Heart right ventricle (tissue), 16 donors: ENCODE measurements at regions not wholly inside any gene's neighbourhood (a gene's known extent, or its start where the extent isn't known, plus 50 kb on each side); places are given as distances from the start of the nearest gene placed in this dataset.

Source experiments
- ATAC-seq, 8 donors: fragments of 200-7000 bp; cut with Tn5 transposase; one replicate each; pipeline ENCODE4 v1.9.1; 2020; ENCODE audit warnings: mild to moderate bottlenecking in 8 of 8, moderate library complexity in 8 of 8, moderate number of reproducible peaks in 1 of 8
- DNase-seq, 2 donors: peaks; one replicate each; pipeline ENCODE4 v3.0.0-alpha.2; 2020
- H3K27ac ChIP-seq, 10 donors: fragments of 200-600 bp; sonication (generic) in 2 of 10; one replicate each; pipeline versions ENCODE4 v1.5.0 to v1.8.0; 2020 to 2022; ENCODE audit warnings: mild to moderate bottlenecking in 3 of 10
- H3K27me3 ChIP-seq, 7 donors: fragments of 200-600 bp; one replicate each; pipeline ENCODE4 v1.8.0; 2021 to 2022; ENCODE audit warnings: mild to moderate bottlenecking in 2 of 7
- H3K36me3 ChIP-seq, 9 donors: fragments of 200-600 bp; sonication (generic) in 1 of 9; one replicate each; pipeline versions ENCODE4 v1.5.0 to v1.8.0; 2020 to 2022; ENCODE audit warnings: mild to moderate bottlenecking in 2 of 9
- H3K4me1 ChIP-seq, 9 donors: fragments of 200-600 bp; sonication (generic) in 1 of 9; one replicate each; pipeline versions ENCODE4 v1.5.0 to v1.8.0; 2020 to 2022; ENCODE audit warnings: mild to moderate bottlenecking in 4 of 9
- H3K4me3 ChIP-seq, 10 donors: fragments of 200-600 bp; sonication (generic) in 2 of 10; one replicate each; pipeline versions ENCODE4 v1.5.0 to v1.8.0; 2020 to 2022; ENCODE audit warnings: mild to moderate bottlenecking in 7 of 10, moderate library complexity in 2 of 10
- H3K9me3 ChIP-seq, 11 donors: fragments of 200-600 bp in 10 of 11; sonication (generic) in 2 of 11; one replicate each; pipeline versions ENCODE4 v1.5.0 to v1.8.0; 2013 to 2022; ENCODE audit warnings: mild to moderate bottlenecking in 2 of 11, control low read depth in 1 of 11, moderate library complexity in 1 of 11
- CTCF ChIP-seq, 9 donors: fragments of 200-600 bp; sonication (generic) in 2 of 9; IDR thresholded peaks; one replicate each; pipeline versions ENCODE4 v1.5.0 to v1.8.0; 2021 to 2022; ENCODE audit warnings: antibody characterized with exemption in 9 of 9, mild to moderate bottlenecking in 5 of 9, moderate library complexity in 1 of 9
- WGBS, 2 donors: extraction: QIAGEN DNeasy Blood & Tissue Kit; methylation state at CpG; one replicate each; pipeline ENCODE4 v1.1.7; 2013; ENCODE audit warnings: inconsistent platforms in 1 of 2; 5-methylcytosine and 5-hydroxymethylcytosine counted together
- intact Hi-C, 10 donors: fragments of 100-400 bp; cut with DNase I; formaldehyde crosslinking; loops; one replicate each; pipeline versions ENCODE4 v1.11.1 to v1.14.2; 2022
- donor health status: Arrhythmogenic right ventricular cardiomyopathy.
- donor health status: ischemic (EF 13 %, LVEDD 7.1; RV severe dilation, severe dysfunction).
- donor health status: healthy with polysubstance abuse.
- donor health status: DM: no; HTN: yes; CAD: no.
- donor health status: DM: no; HTN: no; CAD: no.
- donor health status: ischemic (EF 25% LVEDD 6.9; RV normal size, moderate dysfunction).
- donor health status: ischemic (EF 25% LVEDD 5.7; RV mildly dilated, moderate dysfunction).
- donor health status: healthy.
- donor health status: DM: yes; HTN: yes; CAD: no.
- donor health status: Ischemic cardiomyopathy.
- donor health status: ischemic (EF 35%, LVEDD 5.7; RV mildly dilated, moderate dysfunction).
- donor health status: nonischemic (EF 11% LVEDD 7.7; RV severe dilation, severe dysfunction).
- donor health status: DM: yes; HTN: yes; CAD: no.
- donor health status: PGD.
- donor health status: ischemic (EF 29% LVEDD 5.4; RV normal size, mild dysfunction).
- donor health status: nonischemic (EF 23%, LVEDD 6.1; RV moderate dilation, normal function).

- Histone ChIP-seq H3K27ac (no peak overlapping the region), H3K36me3 (no peaks in the 10 kb centered on the region), H3K4me1 (no peaks in the 10 kb centered on the region), H3K9me3 (no peaks in the 10 kb centered on the region), H3K27me3 (no peaks in the 10 kb centered on the region), H3K4me3 (no peak overlapping the region)
- intact Hi-C loops, result no loop called here
- TF ChIP-seq CTCF (IDR thresholded peaks at IDR 0.05), result no peak
- ATAC-seq, result no peak
- WGBS, 2 donors, result 73 to 83% methylated on average over 2 of the region's 2 CpGs
- DNase-seq, result no peak
Observed at GRCh38 chr4:165724786-165725185, 148.3 kb upstream of the TLL1 start.

DNA sequence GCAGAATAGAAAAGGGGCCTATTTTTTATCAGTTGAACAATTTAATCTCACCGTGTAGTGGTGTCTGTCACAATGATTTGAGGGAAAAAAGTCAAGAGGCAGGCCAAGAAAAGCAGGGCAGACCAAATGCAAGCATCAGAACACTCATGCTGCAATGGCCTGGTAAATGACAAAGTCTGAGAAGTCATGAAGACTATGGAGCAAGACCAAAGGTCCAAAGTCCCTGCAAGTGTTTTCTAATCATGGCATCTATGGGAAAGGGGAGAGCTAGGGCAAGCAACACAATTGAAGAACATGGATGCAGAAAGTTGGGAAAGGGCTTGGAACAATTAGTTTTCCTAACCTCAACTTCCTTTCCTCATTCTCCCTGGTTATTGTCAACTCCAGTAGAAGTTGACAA is 147.7 kb upstream of the TLL1 start:
- WGBS, 2 donors, result 66 to 71% methylated on average over 1 of the region's 1 CpG
- intact Hi-C loops, result no loop called here
- no peaks in the 10 kb centered on the region for H3K4me1 ChIP-seq
- no peak overlapping the region for H3K4me3 ChIP-seq
- H3K27ac ChIP-seq, result no peak overlapping the region
- H3K9me3 ChIP-seq, result no peaks in the 10 kb centered on the region
- ATAC-seq, result no peak
- H3K36me3 ChIP-seq, result no peaks in the 10 kb centered on the region
- TF ChIP-seq CTCF (IDR thresholded peaks at IDR 0.05), result no peak
- H3K27me3 ChIP-seq, result no peaks in the 10 kb centered on the region
- DNase-seq, result no peak

DNA sequence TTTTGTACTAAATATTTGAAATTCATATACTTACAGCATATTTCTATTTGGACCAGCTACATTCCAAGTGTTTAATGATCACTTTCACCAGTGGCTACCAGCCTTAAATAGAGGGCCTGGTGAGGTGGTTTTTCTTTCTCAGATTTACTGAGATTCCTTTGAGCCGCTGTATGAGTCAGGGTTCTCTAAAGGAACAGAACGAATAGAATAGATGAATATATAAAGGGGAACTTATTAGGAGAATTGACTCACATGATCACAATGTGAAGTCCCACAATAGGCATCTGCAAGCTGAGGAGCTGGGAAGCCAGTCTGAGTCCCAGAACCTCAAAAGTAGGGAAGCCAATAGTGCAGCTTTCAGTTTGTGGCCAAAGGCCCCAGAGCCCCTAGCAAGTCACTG is 146.2 kb upstream of the TLL1 start:
- H3K27me3 ChIP-seq, result no peaks in the 10 kb centered on the region
- no peak overlapping the region for H3K27ac ChIP-seq
- H3K4me1 ChIP-seq, result no peaks in the 10 kb centered on the region
- intact Hi-C loops, result no loop called here
- H3K4me3 ChIP-seq, result no peak overlapping the region
- TF ChIP-seq CTCF (IDR thresholded peaks at IDR 0.05), result no peak
- no peaks in the 10 kb centered on the region for H3K36me3 ChIP-seq
- DNase-seq, result no peak
- ATAC-seq, result no peak
- WGBS, 2 donors, result 96% methylated on average over 2 of the region's 2 CpGs
- H3K9me3 ChIP-seq, result no peaks in the 10 kb centered on the region

GRCh38 chr4:165737309-165737972 is 135.6 kb upstream of the TLL1 start:
- Histone ChIP-seq H3K27ac (no peak overlapping the region), H3K27me3 (no peaks in the 10 kb centered on the region), H3K4me1 (peaks cover 0 to 6% (median 0%) of the 10 kb centered on the region in 9 donors), H3K36me3 (no peaks in the 10 kb centered on the region), H3K9me3 (peaks cover 0 to 5% (median 0%) of the 10 kb centered on the region in 11 donors), H3K4me3 (no peak overlapping the region)
- ATAC-seq (no peak), DNase-seq (no peak)
- no peak for TF ChIP-seq CTCF (IDR thresholded peaks at IDR 0.05)
- WGBS, 2 donors, result 59 to 71% methylated on average over 1 of the region's 1 CpG
- intact Hi-C loops, result no loop called here
